ENCODE measurements at regions not wholly inside any gene's neighbourhood (a gene's known extent, or its start where the extent isn't known, plus 50 kb on each side); places are given as distances from the start of the nearest gene placed in this dataset.
"Not testable (repeated sequence)": the region's sequence is repeated elsewhere in the genome, so short reads cannot be mapped to it uniquely, and the experiment has no call there.

DNA sequence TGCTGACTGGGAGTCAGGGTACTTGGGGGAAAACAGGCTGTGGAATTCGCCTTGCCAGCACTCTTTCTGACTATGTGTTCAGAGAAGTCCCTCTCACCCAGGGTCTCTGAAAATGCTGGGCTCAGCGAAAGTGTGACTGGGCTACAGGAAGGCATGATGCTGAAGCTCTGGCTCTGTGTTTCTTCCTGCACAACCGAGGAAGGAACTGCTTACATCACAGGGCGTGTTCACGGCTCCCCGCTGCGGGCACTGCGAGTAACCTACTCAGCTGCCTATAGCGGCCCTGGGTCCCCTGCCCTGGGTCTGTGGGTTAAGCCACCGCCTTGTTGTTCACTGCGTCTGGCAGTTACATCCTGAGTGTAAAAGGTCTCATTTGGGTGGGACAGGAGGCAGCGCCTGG is 222.4 kb upstream of the IRX4 start:
- no peak for DNase-seq (ENCODE audit: low read depth in 2 of 2)

DNA sequence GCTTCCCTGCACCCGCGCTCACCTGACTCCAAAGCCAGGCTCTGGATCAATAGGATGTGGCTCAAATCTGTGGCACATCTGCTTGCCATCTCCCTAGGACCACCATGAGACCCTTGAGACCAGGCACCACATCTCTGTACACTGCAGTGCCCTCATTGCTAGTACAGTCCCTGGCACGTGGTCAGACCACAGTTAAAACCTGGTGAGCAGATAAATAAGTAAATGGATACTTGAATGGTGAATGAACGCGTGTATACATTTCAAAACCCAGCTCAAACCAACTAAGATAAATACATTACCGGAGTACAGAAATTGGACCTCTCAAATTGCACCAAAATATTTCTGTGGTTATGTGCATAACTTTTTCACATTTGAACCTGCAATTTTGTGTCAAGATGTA is 221.2 kb upstream of the IRX4 start:
- no peak for DNase-seq (ENCODE audit: low read depth in 2 of 2)

DNA sequence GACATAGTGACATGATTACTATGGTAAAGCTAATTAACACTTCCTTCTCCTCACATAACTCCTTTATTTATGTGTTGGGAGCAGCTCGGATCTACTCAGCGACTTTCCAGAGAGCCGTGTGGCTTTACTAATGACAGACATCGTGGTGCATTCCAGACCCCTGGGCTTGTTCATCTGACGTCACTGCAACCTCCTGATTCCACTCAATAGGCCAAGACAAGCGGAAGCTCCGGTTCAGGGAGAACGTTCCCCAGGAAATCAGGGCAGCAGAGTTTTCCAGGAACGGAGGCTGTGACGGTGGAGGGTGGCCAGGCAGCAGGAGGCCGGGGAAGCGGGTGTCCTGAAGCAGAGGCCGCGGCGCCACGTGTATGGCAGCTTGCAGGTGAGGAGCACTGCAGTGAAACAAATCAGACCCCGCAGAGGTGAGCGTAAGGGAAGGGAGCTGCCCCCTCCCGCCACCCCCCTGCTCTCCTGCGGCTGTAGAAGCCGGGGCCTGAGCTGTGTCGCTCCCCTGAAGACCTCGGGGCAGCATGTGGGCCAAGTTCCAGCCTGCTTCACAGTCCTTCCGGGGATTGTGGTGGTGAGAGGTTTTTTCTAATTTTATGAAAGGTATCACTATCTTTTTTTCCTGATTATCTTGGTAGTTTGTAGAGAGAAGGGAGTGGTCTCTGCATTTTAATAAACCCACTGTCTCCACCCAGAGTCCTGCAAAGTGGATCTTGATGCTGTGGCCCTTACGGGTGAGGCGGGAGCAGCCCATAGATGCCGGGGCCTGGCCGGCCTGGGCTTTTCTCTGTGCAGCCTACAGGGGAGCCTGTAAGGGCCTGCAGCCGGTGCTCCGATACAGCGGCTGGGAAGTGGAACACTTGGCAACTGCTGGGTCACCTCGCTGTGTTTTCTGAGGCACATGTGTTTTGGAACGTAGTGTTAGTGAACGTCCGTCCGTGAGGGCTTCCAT is 220.4 kb upstream of the IRX4 start:
- no peak for DNase-seq (ENCODE audit: low read depth in 2 of 2)

DNA sequence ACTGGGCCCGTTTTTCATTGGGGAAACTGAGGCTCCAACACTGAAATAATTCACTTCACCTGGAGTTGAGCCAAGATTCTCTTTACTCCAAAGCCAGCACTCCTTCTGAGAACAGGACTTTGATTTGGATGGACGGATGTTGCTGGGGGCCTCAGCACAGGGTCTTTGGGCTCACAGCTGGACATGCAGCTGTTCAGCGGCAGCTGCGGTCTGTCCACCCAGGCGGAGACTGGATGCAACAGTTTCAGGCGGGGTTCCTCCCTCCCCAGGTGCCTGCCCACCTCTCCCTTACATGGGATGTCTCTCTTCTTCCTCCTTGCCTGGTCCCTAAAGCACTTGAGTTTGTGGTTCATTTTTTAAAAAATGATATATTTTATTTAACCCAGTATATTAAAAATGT is 219.0 kb upstream of the IRX4 start:
- DNase-seq (ENCODE audit: low read depth in 2 of 2): no peak

DNA sequence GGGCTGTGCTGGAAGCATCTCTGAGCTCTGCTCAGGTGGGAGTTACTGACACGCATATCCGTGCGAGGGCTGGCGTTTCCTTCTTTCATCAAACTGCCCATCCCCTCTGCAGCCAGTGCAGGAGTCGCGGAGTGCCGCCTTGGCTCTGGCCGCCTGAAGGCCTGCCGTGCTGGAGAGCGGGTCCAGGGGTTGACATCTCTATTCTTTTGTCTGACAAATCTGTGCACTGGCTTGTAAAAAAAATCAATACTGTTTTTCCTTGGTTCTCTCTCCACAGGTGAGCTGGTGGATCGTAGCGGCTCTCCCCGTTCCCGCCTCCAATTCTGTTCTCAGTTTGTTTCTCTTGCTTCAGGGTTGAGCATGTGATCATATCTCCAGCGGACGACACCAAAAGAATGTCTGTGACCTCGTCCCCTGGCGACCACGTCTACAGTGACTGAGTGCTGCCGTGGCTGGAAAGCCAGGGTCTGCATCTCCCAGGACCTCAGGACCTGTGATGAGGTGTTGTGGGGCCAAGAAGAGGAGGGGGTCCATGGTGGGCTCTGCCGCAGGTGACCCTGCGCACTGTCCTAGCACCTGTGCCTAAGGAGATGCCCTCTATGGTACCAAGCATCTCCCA is 214.3 kb upstream of the IRX4 start:
- DNase-seq (ENCODE audit: low read depth in 2 of 2): no peak

DNA sequence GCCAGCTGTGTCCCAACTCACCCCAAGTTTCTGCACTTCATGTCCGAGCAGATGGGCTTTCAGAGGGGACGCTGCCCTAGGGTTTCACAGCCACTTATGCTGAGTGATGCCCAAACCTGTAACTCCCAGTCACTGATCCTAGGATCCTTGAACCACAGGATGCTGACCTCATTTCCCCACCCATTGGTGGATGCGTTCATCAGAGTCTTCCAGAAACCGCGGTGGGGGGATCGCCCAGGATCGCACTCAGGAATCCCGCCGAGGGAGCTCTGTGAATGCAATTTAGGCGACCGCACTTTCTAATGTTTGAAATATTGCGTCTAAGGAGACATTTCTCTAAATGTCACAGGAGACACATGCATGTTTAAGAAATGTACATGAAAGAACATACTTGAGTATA is 212.3 kb upstream of the IRX4 start:
- no peak for DNase-seq (ENCODE audit: low read depth in 2 of 2)

DNA sequence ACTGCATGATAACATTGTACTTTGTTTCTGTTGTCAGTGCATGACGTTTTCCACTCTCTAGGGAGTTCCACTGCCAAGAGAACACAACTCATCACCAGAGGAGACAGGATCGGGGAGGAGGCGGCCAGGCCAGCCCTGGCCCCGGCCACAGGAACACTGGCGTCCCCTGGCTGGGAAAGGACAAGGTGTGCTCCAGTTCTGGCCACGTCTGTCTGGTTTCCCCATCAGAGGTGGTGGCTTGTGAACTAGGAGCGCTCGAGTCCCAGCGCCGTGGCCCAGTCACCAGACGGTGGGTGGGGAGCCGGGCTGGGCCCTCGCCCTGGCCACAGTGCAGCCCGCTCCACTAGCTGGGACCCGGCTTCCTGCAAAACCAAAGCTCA is 211.9 kb upstream of the IRX4 start:
- no peak for DNase-seq (ENCODE audit: low read depth in 2 of 2)

DNA sequence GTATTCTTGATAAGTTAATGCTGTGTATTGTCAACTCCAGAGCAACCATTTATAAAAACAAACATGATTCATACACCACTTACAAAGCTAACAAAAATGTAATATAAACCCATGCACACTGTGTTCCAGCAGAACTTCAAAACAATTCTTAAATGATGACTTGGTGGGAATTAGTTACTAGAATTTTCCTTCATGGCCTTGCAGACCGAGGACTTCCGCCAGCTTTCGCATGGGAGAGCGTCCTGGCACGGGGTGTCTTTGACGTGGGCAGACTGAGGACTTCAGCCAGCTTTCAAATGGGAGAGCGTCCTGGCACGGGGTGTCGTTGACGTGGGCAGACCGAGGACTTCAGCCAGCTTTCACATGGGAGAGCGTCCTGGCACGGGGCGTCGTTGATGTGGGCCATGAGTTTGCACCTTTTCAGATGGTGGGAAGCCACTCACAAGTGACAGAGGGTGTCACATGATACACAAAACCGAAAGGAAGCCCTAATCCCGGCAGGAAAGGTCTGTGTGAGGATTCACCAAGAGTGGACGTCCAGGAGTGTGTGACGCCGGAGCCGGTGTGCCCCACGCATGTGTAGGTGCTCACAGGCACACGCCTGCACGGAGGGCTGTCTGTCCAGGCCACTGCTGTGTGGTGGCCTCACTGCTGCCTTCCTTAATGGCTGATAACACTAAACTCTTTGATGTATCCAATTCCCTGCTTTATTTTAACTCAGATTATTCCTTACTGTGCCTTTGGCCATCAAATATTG is 211.3 kb upstream of the IRX4 start:
- no peak for DNase-seq (ENCODE audit: low read depth in 2 of 2)

DNA sequence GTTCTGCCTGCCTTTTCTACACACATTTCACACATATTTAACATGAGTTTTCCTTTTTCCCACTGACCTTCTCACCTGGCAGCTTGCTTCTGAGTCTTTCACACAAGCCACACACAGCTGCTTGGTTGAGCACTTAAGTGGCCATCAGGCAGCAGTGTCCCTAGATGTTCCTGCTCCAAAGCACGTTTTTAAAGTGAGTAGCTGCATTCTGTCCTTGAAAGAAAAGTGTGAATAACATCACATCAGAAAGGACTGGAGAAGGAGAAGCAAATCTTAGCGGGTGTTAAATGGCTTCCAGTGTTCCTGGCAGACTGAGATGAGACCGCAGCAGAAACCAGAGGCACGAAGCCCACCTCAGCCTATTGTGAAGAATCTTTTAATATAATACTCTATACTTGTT is 209.2 kb upstream of the IRX4 start:
- DNase-seq (ENCODE audit: low read depth in 2 of 2): no peak

DNA sequence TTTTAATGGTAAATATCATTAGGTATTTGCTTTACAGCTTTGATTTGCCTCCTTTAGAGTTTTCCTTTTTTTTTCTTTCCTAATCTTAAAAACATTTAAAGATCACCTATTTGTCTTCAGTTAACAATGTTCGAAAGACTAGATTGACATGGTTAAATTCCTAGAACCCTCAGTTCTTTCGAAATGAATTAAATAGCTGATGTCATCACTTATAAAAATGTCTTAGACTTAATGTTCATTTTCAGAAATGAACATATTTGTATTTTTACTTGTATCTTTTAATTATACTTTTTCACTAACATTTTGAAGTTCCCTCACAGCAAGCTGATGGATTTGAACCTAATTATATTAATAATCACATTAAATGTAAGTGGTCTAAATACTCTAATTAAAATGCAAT is 205.3 kb upstream of the IRX4 start:
- no peak for DNase-seq (ENCODE audit: low read depth in 2 of 2)

DNA sequence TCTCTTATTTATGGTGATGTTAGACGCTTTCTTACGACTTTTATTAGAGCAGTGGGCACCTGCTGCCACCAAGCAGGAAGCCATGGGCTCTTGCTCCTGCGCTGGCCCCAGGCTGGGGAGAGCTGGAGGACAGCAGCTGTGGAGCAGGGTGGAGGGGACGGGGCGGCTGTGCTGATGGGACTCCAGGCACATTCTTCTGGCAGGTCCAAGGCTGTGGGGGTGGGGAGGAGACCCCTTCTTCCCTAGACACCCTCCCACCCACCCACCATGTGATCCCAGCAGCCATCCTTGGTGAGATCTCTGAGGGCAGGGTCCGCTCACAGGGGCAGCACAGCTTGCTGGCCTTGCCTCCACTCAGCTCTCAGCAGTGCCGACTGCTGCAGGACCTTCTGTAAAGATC is 192.6 kb upstream of the IRX4 start:
- DNase-seq (ENCODE audit: low read depth in 2 of 2): no peak

DNA sequence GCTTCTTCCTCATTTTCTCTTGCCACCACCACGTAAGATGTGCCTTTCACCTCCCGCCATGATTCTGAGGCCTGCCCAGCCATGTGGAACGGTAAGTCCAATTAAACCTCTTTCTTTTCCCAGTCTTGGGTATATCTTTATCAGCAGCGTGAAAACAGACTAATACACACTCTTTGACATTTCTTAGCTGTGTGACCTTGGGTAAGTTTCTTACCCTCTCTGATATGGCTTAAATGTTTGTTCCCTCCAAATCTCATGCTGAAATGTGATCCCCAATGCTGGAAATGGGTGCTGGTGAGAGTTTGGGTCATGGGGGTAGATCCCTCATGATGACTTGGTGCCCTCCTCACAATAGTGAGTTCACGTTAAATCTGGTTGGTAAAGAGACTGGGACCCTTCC is 188.8 kb upstream of the IRX4 start:
- no peak for DNase-seq (ENCODE audit: low read depth in 2 of 2)

DNA sequence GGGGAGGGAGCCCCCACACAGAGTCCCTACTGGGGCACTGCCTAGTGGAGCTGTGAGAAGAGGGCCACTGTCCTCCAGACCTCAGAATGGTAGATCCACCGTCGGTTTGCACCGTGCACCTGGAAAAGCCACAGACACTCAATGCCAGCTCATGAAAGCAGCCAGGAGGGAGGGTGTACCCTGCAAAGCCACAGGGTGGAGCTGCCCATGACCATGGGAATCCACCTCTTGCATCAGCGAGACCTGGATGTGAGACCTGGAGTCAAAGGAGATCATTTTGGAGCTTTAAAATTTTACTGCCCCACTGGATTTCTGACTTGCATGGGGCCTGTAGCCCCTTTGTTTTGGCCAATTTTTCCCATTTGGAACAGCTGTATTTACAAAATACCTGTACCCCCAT is 188.1 kb upstream of the IRX4 start:
- DNase-seq (ENCODE audit: low read depth in 2 of 2): not testable (repeated sequence)

DNA sequence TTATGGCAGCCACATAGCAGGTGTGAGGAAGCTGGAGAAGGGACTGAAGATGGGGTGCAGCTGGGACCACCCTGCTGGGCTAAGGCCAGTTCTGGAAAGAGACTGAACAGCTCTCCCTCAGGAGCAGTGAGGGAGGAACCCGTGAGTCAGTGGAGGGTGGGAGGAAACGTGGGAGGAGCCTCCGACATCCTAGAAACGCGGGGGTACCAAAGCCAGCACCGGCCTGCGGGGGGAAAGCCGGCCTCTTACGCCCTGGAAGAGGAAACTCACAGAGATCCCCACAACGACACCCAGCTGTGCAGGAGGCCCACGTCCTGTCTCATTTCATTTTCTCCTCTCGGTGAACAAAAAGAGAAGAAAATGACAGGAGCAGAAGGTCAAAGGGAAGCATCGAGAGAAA is 185.8 kb upstream of the IRX4 start:
- DNase-seq (ENCODE audit: low read depth in 2 of 2): no peak

DNA sequence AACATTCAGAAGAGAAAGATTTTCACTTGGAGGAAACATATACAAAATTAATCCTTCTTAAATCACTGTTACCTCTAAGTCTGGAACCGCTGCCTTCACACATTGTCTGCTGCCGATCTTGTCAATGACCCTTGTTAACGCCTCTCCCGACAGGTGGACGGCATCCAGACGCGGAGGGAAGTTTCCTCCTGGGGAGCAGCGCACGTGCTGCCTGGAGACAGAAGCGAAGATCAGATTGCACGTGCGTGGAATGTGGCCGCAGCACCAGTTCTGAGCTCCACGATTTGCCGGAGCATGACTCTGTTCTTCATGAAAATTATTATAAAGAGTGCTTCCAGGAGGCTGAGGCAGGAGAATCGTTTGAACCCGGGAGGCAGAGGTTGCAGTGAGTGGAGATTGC is 183.6 kb upstream of the IRX4 start:
- DNase-seq (ENCODE audit: low read depth in 2 of 2): no peak

DNA sequence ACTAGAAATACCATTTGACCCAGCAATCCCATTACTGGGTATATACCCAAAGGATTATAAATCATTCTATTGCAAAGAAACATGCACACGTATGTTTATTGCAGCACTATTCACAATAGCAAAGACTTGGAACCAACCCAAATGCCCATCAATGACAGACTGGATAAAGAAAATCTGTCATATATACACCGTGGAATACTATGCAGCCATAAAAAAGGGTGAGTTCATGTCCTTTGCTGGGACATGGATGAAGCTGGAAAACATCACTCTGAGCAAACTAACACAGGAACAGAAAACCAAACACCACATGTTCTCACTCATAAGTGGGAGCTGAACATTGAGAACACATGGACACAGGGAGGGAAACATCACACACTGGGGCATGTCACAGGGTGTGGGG is 180.7 kb upstream of the IRX4 start:
- not testable (repeated sequence) for DNase-seq (ENCODE audit: low read depth in 2 of 2)

DNA sequence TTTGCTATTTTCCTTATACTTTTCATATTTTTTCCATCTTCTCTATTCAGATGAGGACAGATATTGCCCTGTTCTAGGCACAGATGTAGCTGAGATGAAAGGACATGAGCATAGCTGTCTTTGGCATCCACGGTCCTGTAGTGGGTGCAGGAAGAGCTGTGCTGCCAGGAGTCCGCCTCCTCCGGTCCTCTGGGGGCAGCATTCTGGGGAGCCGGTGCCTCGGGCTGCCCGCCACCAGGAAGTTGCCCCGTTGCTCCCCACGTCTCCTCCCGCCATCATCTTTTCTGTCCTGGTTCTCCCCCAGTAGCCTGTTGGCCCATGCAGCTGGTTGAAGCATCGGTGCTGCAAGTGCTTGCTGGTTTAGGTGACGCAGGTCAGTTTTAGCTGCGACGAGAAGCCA is 170.0 kb upstream of the IRX4 start:
- no peak for DNase-seq (ENCODE audit: low read depth in 2 of 2)

DNA sequence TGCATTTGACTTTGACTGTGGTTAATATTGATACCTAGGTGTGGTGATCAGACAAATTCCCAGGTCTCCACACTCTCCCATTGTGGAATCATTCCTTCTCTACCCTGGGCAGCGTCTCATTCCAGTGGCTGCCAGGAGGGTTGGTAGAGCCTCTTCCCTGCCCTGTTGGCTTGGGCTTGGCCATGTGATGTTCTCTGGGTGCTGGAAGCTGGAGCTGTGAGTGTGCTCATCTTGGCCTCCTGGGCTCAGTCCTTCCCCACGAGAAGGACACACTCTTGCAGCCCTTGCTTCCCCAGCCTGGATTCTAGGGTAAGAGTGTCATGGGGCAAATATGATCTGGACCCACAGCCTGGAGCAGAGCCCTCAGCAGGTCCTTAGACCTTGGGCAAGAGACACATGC is 167.2 kb upstream of the IRX4 start:
- DNase-seq (ENCODE audit: low read depth in 2 of 2): no peak

DNA sequence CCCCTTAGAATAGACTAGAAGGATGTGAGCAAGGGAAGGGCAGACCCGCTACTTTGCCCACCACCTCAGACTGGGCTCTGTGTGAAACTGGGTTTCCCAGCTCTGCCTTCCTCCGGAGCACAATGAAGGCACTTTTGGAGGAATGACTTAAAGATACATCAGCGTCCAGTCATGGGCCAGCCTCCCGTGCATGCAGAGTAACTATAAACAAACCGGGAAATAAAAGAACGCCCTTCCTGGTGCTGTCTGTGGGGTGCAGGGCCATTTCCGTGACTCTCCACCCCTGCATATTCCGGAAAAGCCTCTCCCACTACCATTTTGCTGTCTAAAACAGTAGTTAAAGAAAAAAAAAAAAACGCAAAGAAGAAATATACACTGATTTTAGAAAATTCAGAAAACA is 165.9 kb upstream of the IRX4 start:
- DNase-seq (ENCODE audit: low read depth in 2 of 2): no peak

DNA sequence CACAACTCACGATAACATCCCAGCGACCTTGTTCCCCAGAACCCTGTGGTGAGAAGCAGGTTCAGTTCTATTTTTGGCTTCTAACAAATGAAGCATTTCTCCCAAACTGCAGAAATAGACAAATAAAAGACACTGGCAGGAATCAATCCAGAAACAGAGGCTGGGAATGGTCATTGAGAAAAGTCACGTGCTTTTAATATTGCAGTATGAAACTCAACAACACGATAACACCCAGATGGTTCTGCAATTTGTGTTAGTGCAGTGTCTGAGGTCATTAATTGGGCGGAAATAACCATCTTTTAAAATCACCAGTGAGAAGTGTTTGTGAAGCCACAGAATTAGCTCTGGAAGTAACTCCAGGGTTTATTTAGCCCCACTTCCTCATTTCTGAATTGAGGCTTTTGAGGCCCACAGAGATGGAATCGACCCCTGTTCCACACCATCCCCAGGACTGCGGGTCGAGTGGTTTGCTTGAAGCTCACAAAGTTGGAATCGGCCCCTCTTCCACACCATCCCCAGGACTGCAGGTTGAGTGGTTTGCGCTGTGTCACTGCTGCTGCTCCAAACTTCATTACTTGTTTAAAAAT is 164.7 kb upstream of the IRX4 start:
- DNase-seq (ENCODE audit: low read depth in 2 of 2): no peak

DNA sequence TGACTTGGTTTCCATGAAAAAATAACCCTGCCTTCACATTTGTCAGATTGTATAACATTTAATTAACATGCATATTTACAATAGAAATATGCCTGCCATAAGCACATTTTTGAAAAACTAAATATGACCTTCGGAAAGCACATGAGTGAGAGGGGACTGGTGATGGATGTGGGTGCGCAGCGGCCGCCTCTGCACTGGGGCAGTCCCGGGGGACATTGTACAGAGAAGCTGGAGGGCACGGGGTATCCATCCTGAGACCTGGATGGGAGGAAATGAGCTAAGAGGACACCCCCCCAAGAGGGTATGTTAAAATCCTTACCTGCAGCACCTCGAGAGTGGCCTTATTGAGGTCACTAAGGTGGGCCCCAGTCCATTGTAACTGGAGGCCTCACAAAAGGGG is 161.3 kb upstream of the IRX4 start:
- no peak for DNase-seq (ENCODE audit: low read depth in 2 of 2)

DNA sequence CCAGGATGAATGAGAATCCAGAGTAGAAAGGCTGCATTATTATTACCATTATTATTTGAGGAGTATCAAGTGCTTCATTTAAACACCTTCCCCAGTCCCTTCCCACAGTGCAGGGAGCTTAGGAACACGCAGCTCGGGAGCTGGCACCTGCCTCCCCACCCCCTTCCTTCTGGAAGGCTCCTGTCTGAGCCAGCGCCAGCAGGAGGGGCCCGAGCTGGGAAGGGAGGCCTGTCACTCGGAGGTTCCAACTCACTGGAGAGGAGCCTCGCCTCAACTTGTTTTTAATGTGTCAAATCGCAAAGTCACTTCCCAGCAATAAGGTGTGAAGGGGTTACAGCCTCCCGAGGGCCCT is 156.4 kb upstream of the IRX4 start:
- no peak for DNase-seq (ENCODE audit: low read depth in 2 of 2)
